ENCODE measurements at regions not wholly inside any gene's neighbourhood (a gene's known extent, or its start where the extent isn't known, plus 50 kb on each side); places are given as distances from the start of the nearest gene placed in this dataset.

- Histone ChIP-seq H4K20me1 (ENCODE audit: insufficient read depth, low read length) (no peaks in the 10 kb centered on the region), H3K36me3 (ENCODE audit: insufficient read depth, low read length) (no peaks in the 10 kb centered on the region), H3K27me3 (ENCODE audit: insufficient read depth, low read length) (no peaks in the 10 kb centered on the region), H3K9me3 (ENCODE audit: low read depth, low read length) (peaks cover 2% of the 10 kb centered on the region), H2AFZ (ENCODE audit: low read length) (no peak overlapping the region), H3K27ac (ENCODE audit: low read depth, low read length) (peak overlapping the region; percentile 100), H3K4me2 (ENCODE audit: insufficient read depth, low read length) (peak overlapping the region; percentile 49), H3K4me3 (ENCODE audit: insufficient read depth, low read length) (peak overlapping the region; percentile 5), H3K4me1 (ENCODE audit: insufficient read depth, low read length) (peaks cover 74% of the 10 kb centered on the region), H3K79me2 (ENCODE audit: insufficient read depth, low read length) (no peaks in the 10 kb centered on the region)
- DNase-seq (ENCODE audit: insufficient read length, low spot score, missing footprints), result no peak
- TF ChIP-seq CTCF (IDR thresholded peaks at IDR 0.05; ENCODE audit: extremely low read depth, low read depth, low read length), result no peak
Observed at GRCh38 chr2:203804764-203805485, 62.6 kb upstream of the CTLA4 start.

- no peak for DNase-seq (ENCODE audit: insufficient read length, low spot score, missing footprints)
- Histone ChIP-seq H3K9me3 (ENCODE audit: low read depth, low read length) (peaks cover 2% of the 10 kb centered on the region), H3K79me2 (ENCODE audit: insufficient read depth, low read length) (no peaks in the 10 kb centered on the region), H3K4me3 (ENCODE audit: insufficient read depth, low read length) (no peak overlapping the region), H3K4me2 (ENCODE audit: insufficient read depth, low read length) (no peak overlapping the region), H4K20me1 (ENCODE audit: insufficient read depth, low read length) (no peaks in the 10 kb centered on the region), H3K4me1 (ENCODE audit: insufficient read depth, low read length) (peaks cover 80% of the 10 kb centered on the region), H3K27me3 (ENCODE audit: insufficient read depth, low read length) (no peaks in the 10 kb centered on the region), H3K36me3 (ENCODE audit: insufficient read depth, low read length) (no peaks in the 10 kb centered on the region), H2AFZ (ENCODE audit: low read length) (no peak overlapping the region), H3K27ac (ENCODE audit: low read depth, low read length) (peak overlapping the region; percentile 100)
- TF ChIP-seq CTCF (IDR thresholded peaks at IDR 0.05; ENCODE audit: extremely low read depth, low read depth, low read length), result no peak
Observed at GRCh38 chr2:203805486-203805838, 62.1 kb upstream of the CTLA4 start.

- Histone ChIP-seq H3K9me3 (ENCODE audit: low read depth, low read length) (peaks cover 2% of the 10 kb centered on the region), H3K27ac (ENCODE audit: low read depth, low read length) (peak overlapping the region; percentile 100), H2AFZ (ENCODE audit: low read length) (no peak overlapping the region), H4K20me1 (ENCODE audit: insufficient read depth, low read length) (no peaks in the 10 kb centered on the region), H3K36me3 (ENCODE audit: insufficient read depth, low read length) (no peaks in the 10 kb centered on the region), H3K27me3 (ENCODE audit: insufficient read depth, low read length) (no peaks in the 10 kb centered on the region), H3K4me2 (ENCODE audit: insufficient read depth, low read length) (no peak overlapping the region), H3K4me3 (ENCODE audit: insufficient read depth, low read length) (no peak overlapping the region), H3K4me1 (ENCODE audit: insufficient read depth, low read length) (peaks cover 85% of the 10 kb centered on the region), H3K79me2 (ENCODE audit: insufficient read depth, low read length) (no peaks in the 10 kb centered on the region)
- DNase-seq (ENCODE audit: insufficient read length, low spot score, missing footprints), result no peak
- TF ChIP-seq CTCF (IDR thresholded peaks at IDR 0.05; ENCODE audit: extremely low read depth, low read depth, low read length), result no peak
Observed at GRCh38 chr2:203806761-203807160, 60.8 kb upstream of the CTLA4 start.

- peak; percentile 68 for DNase-seq (ENCODE audit: insufficient read length, low spot score, missing footprints)
- Histone ChIP-seq H3K9me3 (ENCODE audit: low read depth, low read length) (peaks cover 2% of the 10 kb centered on the region), H3K27ac (ENCODE audit: low read depth, low read length) (peak overlapping the region; percentile 100), H3K79me2 (ENCODE audit: insufficient read depth, low read length) (no peaks in the 10 kb centered on the region), H2AFZ (ENCODE audit: low read length) (no peak overlapping the region), H4K20me1 (ENCODE audit: insufficient read depth, low read length) (no peaks in the 10 kb centered on the region), H3K4me2 (ENCODE audit: insufficient read depth, low read length) (peak overlapping the region; percentile 41), H3K36me3 (ENCODE audit: insufficient read depth, low read length) (no peaks in the 10 kb centered on the region), H3K27me3 (ENCODE audit: insufficient read depth, low read length) (no peaks in the 10 kb centered on the region), H3K4me1 (ENCODE audit: insufficient read depth, low read length) (peaks cover 82% of the 10 kb centered on the region), H3K4me3 (ENCODE audit: insufficient read depth, low read length) (no peak overlapping the region)
- TF ChIP-seq CTCF (IDR thresholded peaks at IDR 0.05; ENCODE audit: extremely low read depth, low read depth, low read length), result no peak
Observed at GRCh38 chr2:203808046-203808750, 59.4 kb upstream of the CTLA4 start.

All from osteoblast (primary cell).